ENCODE measurements at regions not wholly inside any gene's neighbourhood (a gene's known extent, or its start where the extent isn't known, plus 50 kb on each side); places are given as distances from the start of the nearest gene placed in this dataset.

GRCh38 chr2:53253244-53253643 lies 514.4 kb upstream of the CHAC2 start:
- no peaks in the 10 kb centered on the region for H3K79me2 ChIP-seq (ENCODE audit: control insufficient read depth, insufficient read depth, low read length)
- H4K20me1 ChIP-seq (ENCODE audit: control insufficient read depth, extremely low read depth, insufficient read depth, low read length): no peaks in the 10 kb centered on the region
- no peak overlapping the region for H3K4me3 ChIP-seq (ENCODE audit: control insufficient read depth in 2 of 3, extremely low read depth in 1 of 3, insufficient read depth in 2 of 3, low read depth in 1 of 3, low read length in 3 of 3)
- dilution Hi-C loops (cut with MboI; ENCODE audit: extremely low pct_ligation_motif_present, low sequenced_read_pairs): no loop called here
- TF ChIP-seq, protein P1, sequence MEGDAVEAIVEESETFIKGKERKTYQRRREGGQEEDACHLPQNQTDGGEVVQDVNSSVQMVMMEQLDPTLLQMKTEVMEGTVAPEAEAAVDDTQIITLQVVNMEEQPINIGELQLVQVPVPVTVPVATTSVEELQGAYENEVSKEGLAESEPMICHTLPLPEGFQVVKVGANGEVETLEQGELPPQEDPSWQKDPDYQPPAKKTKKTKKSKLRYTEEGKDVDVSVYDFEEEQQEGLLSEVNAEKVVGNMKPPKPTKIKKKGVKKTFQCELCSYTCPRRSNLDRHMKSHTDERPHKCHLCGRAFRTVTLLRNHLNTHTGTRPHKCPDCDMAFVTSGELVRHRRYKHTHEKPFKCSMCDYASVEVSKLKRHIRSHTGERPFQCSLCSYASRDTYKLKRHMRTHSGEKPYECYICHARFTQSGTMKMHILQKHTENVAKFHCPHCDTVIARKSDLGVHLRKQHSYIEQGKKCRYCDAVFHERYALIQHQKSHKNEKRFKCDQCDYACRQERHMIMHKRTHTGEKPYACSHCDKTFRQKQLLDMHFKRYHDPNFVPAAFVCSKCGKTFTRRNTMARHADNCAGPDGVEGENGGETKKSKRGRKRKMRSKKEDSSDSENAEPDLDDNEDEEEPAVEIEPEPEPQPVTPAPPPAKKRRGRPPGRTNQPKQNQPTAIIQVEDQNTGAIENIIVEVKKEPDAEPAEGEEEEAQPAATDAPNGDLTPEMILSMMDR (optimal IDR thresholded peaks at IDR 0.05 in 1 of 3, IDR thresholded peaks at IDR 0.05 in 1 of 3, conservative IDR thresholded peaks at IDR 0.05 in 1 of 3; ENCODE audit: extremely low read depth in 1 of 3, insufficient read depth in 2 of 3, low read length in 3 of 3): no peak
- no peak for TF ChIP-seq EZH2 (IDR thresholded peaks at IDR 0.05; ENCODE audit: low read length)
- DNase-seq (ENCODE audit: low read depth, low spot score): no peak
- H3K36me3 ChIP-seq (ENCODE audit: control insufficient read depth in 2 of 2, extremely low read depth in 1 of 2, insufficient read depth in 2 of 2, low read length in 2 of 2): no peaks in the 10 kb centered on the region
- H3K9me3 ChIP-seq (ENCODE audit: control insufficient read depth, low read depth, low read length): no peaks in the 10 kb centered on the region
- H2AFZ ChIP-seq (ENCODE audit: control insufficient read depth, low read length): no peak overlapping the region
- no peak overlapping the region for H3K4me2 ChIP-seq (ENCODE audit: control insufficient read depth, extremely low read depth, insufficient read depth, low read depth, low read length)
- H3K9ac ChIP-seq (ENCODE audit: control insufficient read depth, extremely low read depth, insufficient read depth, low read length): no peak overlapping the region
- H3K27me3 ChIP-seq (ENCODE audit: control insufficient read depth, extremely low read depth, insufficient read depth, low read length): no peaks in the 10 kb centered on the region
- no peaks in the 10 kb centered on the region for H3K9me1 ChIP-seq (ENCODE audit: control insufficient read depth, extremely low read depth, insufficient read depth, low read length)
- no peak for FAIRE-seq
- no peaks in the 10 kb centered on the region for H3K4me1 ChIP-seq (ENCODE audit: control insufficient read depth, extremely low read depth, insufficient read depth, low read length)
- no peak overlapping the region for H3K27ac ChIP-seq (ENCODE audit: control insufficient read depth, insufficient read depth, low read length)

GRCh38 chr2:53252115-53252514 lies 515.5 kb upstream of the CHAC2 start:
- no peak for TF ChIP-seq EZH2 (IDR thresholded peaks at IDR 0.05; ENCODE audit: low read length)
- TF ChIP-seq, protein P1 (optimal IDR thresholded peaks at IDR 0.05 in 1 of 3, IDR thresholded peaks at IDR 0.05 in 1 of 3, conservative IDR thresholded peaks at IDR 0.05 in 1 of 3; ENCODE audit: extremely low read depth in 1 of 3, insufficient read depth in 2 of 3, low read length in 3 of 3): no peak
- no peak overlapping the region for H2AFZ ChIP-seq (ENCODE audit: control insufficient read depth, low read length)
- H3K36me3 ChIP-seq (ENCODE audit: control insufficient read depth in 2 of 2, extremely low read depth in 1 of 2, insufficient read depth in 2 of 2, low read length in 2 of 2): no peaks in the 10 kb centered on the region
- no peak for FAIRE-seq
- dilution Hi-C loops (cut with MboI; ENCODE audit: extremely low pct_ligation_motif_present, low sequenced_read_pairs): no loop called here
- H3K4me2 ChIP-seq (ENCODE audit: control insufficient read depth, extremely low read depth, insufficient read depth, low read depth, low read length): no peak overlapping the region
- no peaks in the 10 kb centered on the region for H4K20me1 ChIP-seq (ENCODE audit: control insufficient read depth, extremely low read depth, insufficient read depth, low read length)
- H3K9ac ChIP-seq (ENCODE audit: control insufficient read depth, extremely low read depth, insufficient read depth, low read length): no peak overlapping the region
- no peaks in the 10 kb centered on the region for H3K27me3 ChIP-seq (ENCODE audit: control insufficient read depth, extremely low read depth, insufficient read depth, low read length)
- H3K79me2 ChIP-seq (ENCODE audit: control insufficient read depth, insufficient read depth, low read length): no peaks in the 10 kb centered on the region
- no peak overlapping the region for H3K4me3 ChIP-seq (ENCODE audit: control insufficient read depth in 2 of 3, extremely low read depth in 1 of 3, insufficient read depth in 2 of 3, low read depth in 1 of 3, low read length in 3 of 3)
- H3K27ac ChIP-seq (ENCODE audit: control insufficient read depth, insufficient read depth, low read length): no peak overlapping the region
- H3K9me1 ChIP-seq (ENCODE audit: control insufficient read depth, extremely low read depth, insufficient read depth, low read length): no peaks in the 10 kb centered on the region
- H3K9me3 ChIP-seq (ENCODE audit: control insufficient read depth, low read depth, low read length): no peaks in the 10 kb centered on the region
- no peak for DNase-seq (ENCODE audit: low read depth, low spot score)
- no peaks in the 10 kb centered on the region for H3K4me1 ChIP-seq (ENCODE audit: control insufficient read depth, extremely low read depth, insufficient read depth, low read length)
